ENCODE measurements at regions not wholly inside any gene's neighbourhood (a gene's known extent, or its start where the extent isn't known, plus 50 kb on each side); places are given as distances from the start of the nearest gene placed in this dataset.

GRCh38 chr18:4847056-4847455 is 350.0 kb downstream of the AKAIN1 start:
- no peak for DNase-seq

- DNase-seq: no peak
Observed at GRCh38 chr18:4844320-4844719, 352.7 kb downstream of the AKAIN1 start.

GRCh38 chr18:4843771-4844170 is 353.3 kb downstream of the AKAIN1 start:
- no peak for DNase-seq

- no peak for DNase-seq
Observed at GRCh38 chr18:4842751-4843150, 354.3 kb downstream of the AKAIN1 start.

- DNase-seq: no peak
Observed at GRCh38 chr18:4842287-4842686, 354.8 kb downstream of the AKAIN1 start.

GRCh38 chr18:4839639-4840038 is 357.4 kb downstream of the AKAIN1 start:
- no peak for DNase-seq

- DNase-seq: no peak
Observed at GRCh38 chr18:4836141-4836540, 360.9 kb downstream of the AKAIN1 start.

GRCh38 chr18:4831791-4832375 is 365.2 kb downstream of the AKAIN1 start:
- no peak for DNase-seq

GRCh38 chr18:4831127-4831526 is 365.9 kb downstream of the AKAIN1 start:
- no peak for DNase-seq

- DNase-seq: no peak
Observed at GRCh38 chr18:4823091-4823490, 368.0 kb upstream of the DLGAP1 start.

- DNase-seq: no peak
Observed at GRCh38 chr18:4821801-4822200, 366.7 kb upstream of the DLGAP1 start.

GRCh38 chr18:4817665-4818064 is 362.6 kb upstream of the DLGAP1 start:
- no peak for DNase-seq

GRCh38 chr18:4813708-4814107 is 358.6 kb upstream of the DLGAP1 start:
- DNase-seq: no peak

GRCh38 chr18:4808891-4809290 is 353.8 kb upstream of the DLGAP1 start:
- DNase-seq: no peak

- DNase-seq: no peak
Observed at GRCh38 chr18:4807604-4808293, 352.6 kb upstream of the DLGAP1 start.

GRCh38 chr18:4806331-4806730 is 351.2 kb upstream of the DLGAP1 start:
- DNase-seq: no peak

- no peak for DNase-seq
Observed at GRCh38 chr18:4802296-4802695, 347.2 kb upstream of the DLGAP1 start.

- DNase-seq: no peak
Observed at GRCh38 chr18:4801151-4801550, 346.0 kb upstream of the DLGAP1 start.

- no peak for DNase-seq
Observed at GRCh38 chr18:4797002-4797685, 342.0 kb upstream of the DLGAP1 start.

GRCh38 chr18:4789506-4789905 is 334.4 kb upstream of the DLGAP1 start:
- DNase-seq: no peak

- no peak for DNase-seq
Observed at GRCh38 chr18:4781873-4782272, 326.8 kb upstream of the DLGAP1 start.

GRCh38 chr18:4765401-4765800 is 310.3 kb upstream of the DLGAP1 start:
- DNase-seq: no peak

GRCh38 chr18:4762330-4762729 is 307.2 kb upstream of the DLGAP1 start:
- DNase-seq: no peak

GRCh38 chr18:4758980-4759379 is 303.9 kb upstream of the DLGAP1 start:
- no peak for DNase-seq

Data from activated gamma-delta T cell treated with Interleukin-2 at 50 U/mL for 16 hours (primary cell).